NCI-H2171 treated with DMSO at 0.1 percent for 48 hours (cell line): ENCODE measurements at regions not wholly inside any gene's neighbourhood (a gene's known extent, or its start where the extent isn't known, plus 50 kb on each side); places are given as distances from the start of the nearest gene placed in this dataset.

ENCODE experiments used
- DNase-seq: peaks from one replicate; lab custom pipeline; 2025; lab: John Stamatoyannopoulos, UW

GRCh38 chr2:196224756-196225155, 53.4 kb upstream of the STK17B start:
- DNase-seq = no peak

GRCh38 chr2:196225213-196225612, 53.8 kb upstream of the STK17B start:
- DNase-seq = no peak

GRCh38 chr2:196226058-196226706, 54.8 kb upstream of the STK17B start:
- no peak for DNase-seq

- no peak for DNase-seq
Measured at GRCh38 chr2:196226707-196227065, 55.3 kb upstream of the STK17B start.

- no peak for DNase-seq
Measured at GRCh38 chr2:196229013-196229412, 57.6 kb upstream of the STK17B start.

GRCh38 chr2:196230061-196230854, 58.9 kb upstream of the STK17B start:
- no peak for DNase-seq

- DNase-seq = no peak
Measured at GRCh38 chr2:196233021-196233804, 61.8 kb upstream of the STK17B start.

GRCh38 chr2:196233805-196234475, 62.6 kb upstream of the STK17B start:
- DNase-seq = no peak

- DNase-seq = no peak
Measured at GRCh38 chr2:196234672-196235071, 63.3 kb upstream of the STK17B start.

GRCh38 chr2:196238836-196239380, 67.5 kb upstream of the STK17B start:
- DNase-seq = no peak

GRCh38 chr2:196239622-196240587, 68.5 kb upstream of the STK17B start:
- peak; percentile 43 for DNase-seq

- DNase-seq = no peak
Measured at GRCh38 chr2:196241175-196241574, 69.8 kb upstream of the STK17B start.

- no peak for DNase-seq
Measured at GRCh38 chr2:196242131-196242620, 70.8 kb upstream of the STK17B start.

- DNase-seq = no peak
Measured at GRCh38 chr2:196244516-196244915, 73.1 kb upstream of the STK17B start.

GRCh38 chr2:196244966-196245365, 73.6 kb upstream of the STK17B start:
- no peak for DNase-seq

GRCh38 chr2:196245378-196246140, 74.2 kb upstream of the STK17B start:
- no peak for DNase-seq

GRCh38 chr2:196247114-196247975, 76.0 kb upstream of the STK17B start:
- DNase-seq = no peak

GRCh38 chr2:196247976-196248280, 76.5 kb upstream of the STK17B start:
- no peak for DNase-seq

- no peak for DNase-seq
Measured at GRCh38 chr2:196248467-196249094, 77.2 kb upstream of the STK17B start.
